K562 (cell line): ENCODE measurements at regions not wholly inside any gene's neighbourhood (a gene's known extent, or its start where the extent isn't known, plus 50 kb on each side); places are given as distances from the start of the nearest gene placed in this dataset.
A peak's percentile ranks its signal among the peaks of the same experiment; 100 is the strongest.

ENCODE experiments used
- AFF4 ChIP-seq: sonication (generic); formaldehyde crosslinking; IDR thresholded peaks from 2 replicates; pipeline ENCODE4 v1.8.0; 2023; ENCODE audit warnings: mild to moderate bottlenecking, missing genetic modification reagents
- CBFA2T2 ChIP-seq: fragments of 450-650 bp; conservative IDR thresholded peaks from 2 replicates; pipeline ENCODE4 v1.6.1; 2017; ENCODE audit warnings: mild to moderate bottlenecking
- CBFA2T3 ChIP-seq: fragments of 450-650 bp; IDR thresholded peaks from 2 replicates; pipeline ENCODE4 v1.6.1; 2017
- CHD4 ChIP-seq: fragments of 200-600 bp; sonication (generic); IDR thresholded peaks from 3 replicates; pipeline ENCODE4 v1.6.1; 2012; ENCODE audit warnings: low read depth, mild to moderate bottlenecking, mixed read lengths, low read length, inconsistent platforms; ENCODE audit not compliant: insufficient read depth, insufficient replicate concordance, poor library complexity, severe bottlenecking
- CREB3 ChIP-seq: fragments of 450-650 bp; conservative IDR thresholded peaks from 2 replicates; pipeline ENCODE4 v1.6.1; 2016; ENCODE audit warnings: missing genetic modification characterization, low read depth, mild to moderate bottlenecking, missing compliant biosample characterization, moderate library complexity
- CREM ChIP-seq: IDR thresholded peaks from 2 replicates; pipeline ENCODE4 v1.6.1; 2014; ENCODE audit warnings: antibody characterized with exemption, low read depth
- CXXC5 ChIP-seq: fragments of 250-450 bp; sonication (Bioruptor Pico); IDR thresholded peaks from 2 replicates; pipeline ENCODE4 v1.8.0; 2022; ENCODE audit warnings: inconsistent platforms, mild to moderate bottlenecking, moderate library complexity
- EHMT2 ChIP-seq: fragments of 450-650 bp; IDR thresholded peaks from 2 replicates; pipeline ENCODE4 v1.6.1; 2018; ENCODE audit warnings: antibody characterized with exemption
- ETS2 ChIP-seq: IDR thresholded peaks from 2 replicates; pipeline ENCODE4 v1.6.1; 2016; ENCODE audit warnings: borderline replicate concordance, missing genetic modification characterization, mild to moderate bottlenecking, moderate library complexity, missing compliant biosample characterization; ENCODE audit not compliant: poor library complexity, severe bottlenecking
- GATA2 ChIP-seq: sonication (generic); formaldehyde crosslinking; IDR thresholded peaks from 2 replicates; pipeline ENCODE4 v1.4.0; 2020; ENCODE audit warnings: mild to moderate bottlenecking, missing genetic modification reagents
- HDAC2 ChIP-seq: fragments of 450-650 bp; IDR thresholded peaks from 2 replicates; pipeline ENCODE4 v1.6.1; 2016; ENCODE audit warnings: mild to moderate bottlenecking
- MAX ChIP-seq: sonication (generic); formaldehyde crosslinking; IDR thresholded peaks from 2 replicates; pipeline ENCODE4 v1.9.0; 2022; ENCODE audit warnings: mild to moderate bottlenecking, missing genetic modification reagents
- NBN ChIP-seq: fragments of 450-650 bp; IDR thresholded peaks from 2 replicates; pipeline ENCODE4 v1.6.1; 2016; ENCODE audit warnings: low read depth, mild to moderate bottlenecking
- SAFB ChIP-seq: fragments of 200-400 bp; formaldehyde crosslinking; IDR thresholded peaks from 2 replicates; pipeline ENCODE4 v1.6.1; 2017; ENCODE audit warnings: low read depth, low read length, borderline replicate concordance
- TEAD4 ChIP-seq, 2 experiments: sonication (generic) in 1 of 2; formaldehyde crosslinking in 1 of 2; IDR thresholded peaks; 2 replicates each; pipeline versions ENCODE4 v1.6.1 to v1.8.0; 2012 to 2022; ENCODE audit warnings: borderline replicate concordance in 1 of 2, inconsistent platforms in 1 of 2, low read length in 1 of 2, mild to moderate bottlenecking in 1 of 2, missing genetic modification reagents in 1 of 2
- TRIM24 ChIP-seq, 2 experiments: fragments of 450-650 bp; IDR thresholded peaks; 2 replicates each; pipeline ENCODE4 v1.6.1; 2016
- ZBTB17 ChIP-seq: fragments of 450-650 bp; formaldehyde crosslinking; IDR thresholded peaks from 2 replicates; pipeline ENCODE4 v1.4.0; 2020; ENCODE audit warnings: mild to moderate bottlenecking
- ZBTB5 ChIP-seq: fragments of 450-650 bp; IDR thresholded peaks from 2 replicates; pipeline ENCODE4 v1.6.1; 2017; ENCODE audit warnings: antibody characterized with exemption
- ZNF134 ChIP-seq: fragments of 250-450 bp; sonication (Bioruptor Pico); conservative IDR thresholded peaks from 2 replicates; pipeline ENCODE4 v1.4.0; 2020
- ZNF644 ChIP-seq: fragments of 200-800 bp; sonication (Bioruptor generic); IDR thresholded peaks from 2 replicates; pipeline ENCODE4 v1.6.1; 2016; ENCODE audit warnings: low read depth, missing genetic modification characterization, missing compliant biosample characterization
- ZNF76 ChIP-seq: fragments of 250-450 bp; sonication (Bioruptor Pico); IDR thresholded peaks from 2 replicates; pipeline ENCODE4 v1.4.0; 2020; ENCODE audit warnings: mild to moderate bottlenecking, moderate library complexity, borderline replicate concordance
- ZNF766 ChIP-seq: fragments of 200-800 bp; sonication (Bioruptor generic); conservative IDR thresholded peaks from 2 replicates; pipeline ENCODE4 v1.6.1; 2016; ENCODE audit warnings: missing genetic modification characterization, missing compliant biosample characterization

- TF ChIP-seq MAX (CRISPR knock-in tag) = peak; percentile 45; the same call in 1 of the 2 replicates
- TF ChIP-seq ZNF76 (CRISPR knock-in tag) = no peak
- peak; percentile 60 for TF ChIP-seq ZBTB17
- TF ChIP-seq CXXC5 (CRISPR knock-in tag) = peak; percentile 98
- TF ChIP-seq AFF4 (CRISPR knock-in tag) = no peak
- TF ChIP-seq CREM = peak; percentile 33; the same call in 1 of the 2 replicates
- TF ChIP-seq ZNF134 (CRISPR knock-in tag) = no peak
- TF ChIP-seq TEAD4 (IDR thresholded peaks at IDR 0.05; ENCODE audit: low read length) = peak; percentile 93
- TF ChIP-seq TEAD4 (CRISPR knock-in tag; IDR thresholded peaks at IDR 0.05; ENCODE audit: borderline replicate concordance) = no peak
- no peak for TF ChIP-seq ZBTB5
- TF ChIP-seq ZNF644 = peak; percentile 81
- TF ChIP-seq GATA2 (CRISPR knock-in tag) = peak; percentile 85
- no peak for TF ChIP-seq SAFB
- TF ChIP-seq CBFA2T3 = peak; percentile 95
- TF ChIP-seq CREB3 (tag) = no peak
- TF ChIP-seq HDAC2 = 0 out of 2 replicates have a peak, but pooled peaks have one; percentile 22
- TF ChIP-seq ZNF766 (CRISPR knock-in tag) = peak; percentile 81
- no peak for TF ChIP-seq CHD4
- TF ChIP-seq EHMT2 = peak; percentile 76
- TF ChIP-seq TRIM24 (IDR thresholded peaks at IDR 0.05) = peak; percentile 90 to 93
- peak; percentile 88 for TF ChIP-seq NBN
- no peak for TF ChIP-seq ETS2
- TF ChIP-seq CBFA2T2 = peak; percentile 89
Measured at GRCh38 chr18:30676053-30676480, 366.5 kb downstream of the DSC3 start (continued).
